GM19238 (cell line): ENCODE measurements at regions not wholly inside any gene's neighbourhood (a gene's known extent, or its start where the extent isn't known, plus 50 kb on each side); places are given as distances from the start of the nearest gene placed in this dataset.

Experiments used
- DNase-seq: peaks from one replicate; pipeline ENCODE4 v3.0.0; 2011; ENCODE audit warnings: low spot score; ENCODE audit not compliant: insufficient read length

- no peak for DNase-seq
Measured at GRCh38 chr20:23254034-23254433, 96.6 kb upstream of the NXT1 start.

- no peak for DNase-seq
Measured at GRCh38 chr20:23253524-23253923, 97.1 kb upstream of the NXT1 start.

GRCh38 chr20:23251779-23252178 is 98.8 kb upstream of the NXT1 start:
- no peak for DNase-seq

GRCh38 chr20:23249541-23249940 is 101.0 kb upstream of the NXT1 start:
- DNase-seq: no peak

GRCh38 chr20:23248461-23248882 is 102.1 kb upstream of the NXT1 start:
- no peak for DNase-seq

- DNase-seq: peak; percentile 11
Measured at GRCh38 chr20:23246717-23247664, 103.6 kb upstream of the NXT1 start.

- DNase-seq: peak; percentile 58
Measured at GRCh38 chr20:23245553-23246181, 104.9 kb upstream of the NXT1 start.

- DNase-seq: no peak
Measured at GRCh38 chr20:23244916-23245552, 105.6 kb upstream of the NXT1 start.

GRCh38 chr20:23244156-23244915 is 106.3 kb upstream of the NXT1 start:
- DNase-seq: no peak

GRCh38 chr20:23243791-23244155 is 106.8 kb upstream of the NXT1 start:
- DNase-seq: no peak

- DNase-seq: no peak
Measured at GRCh38 chr20:23242556-23243180, 107.9 kb upstream of the NXT1 start.

- no peak for DNase-seq
Measured at GRCh38 chr20:23242104-23242503, 108.5 kb upstream of the NXT1 start.

GRCh38 chr20:23241416-23241815 is 109.2 kb upstream of the NXT1 start:
- DNase-seq: no peak

- no peak for DNase-seq
Measured at GRCh38 chr20:23240519-23240918, 110.1 kb upstream of the NXT1 start.

- no peak for DNase-seq
Measured at GRCh38 chr20:23237201-23237600, 113.4 kb upstream of the NXT1 start.

GRCh38 chr20:23235173-23236027 is 115.2 kb upstream of the NXT1 start:
- DNase-seq: no peak

GRCh38 chr20:23234311-23235078 is 116.1 kb upstream of the NXT1 start:
- DNase-seq: no peak

GRCh38 chr20:23233341-23233740 is 117.2 kb upstream of the NXT1 start:
- DNase-seq: no peak

GRCh38 chr20:23232679-23233308 is 117.8 kb upstream of the NXT1 start:
- DNase-seq: no peak
